HCT116 (cell line): ENCODE measurements at regions not wholly inside any gene's neighbourhood (a gene's known extent, or its start where the extent isn't known, plus 50 kb on each side); places are given as distances from the start of the nearest gene placed in this dataset.

ENCODE experiments used
- CTCF ChIP-seq, 3 experiments: fragments of 200-600 bp in 1 of 3; sonication (generic) in 1 of 3; IDR thresholded peaks in 2 of 3; conservative IDR thresholded peaks in 1 of 3; 2 replicates each; pipeline ENCODE4 v1.5.1; 2012 to 2017; ENCODE audit warnings: low read depth in 2 of 3, low read length in 2 of 3, antibody characterized with exemption in 1 of 3, borderline replicate concordance in 1 of 3, control low read depth in 1 of 3, mild to moderate bottlenecking in 1 of 3, mixed read lengths in 1 of 3, mixed run types in 1 of 3, moderate library complexity in 1 of 3; ENCODE audit not compliant: insufficient read depth in 1 of 3
- EZH2phosphoT487 ChIP-seq: fragments of 200-600 bp; IDR thresholded peaks from 2 replicates; pipeline ENCODE4 v1.6.1; 2018; ENCODE audit warnings: antibody characterized with exemption, borderline replicate concordance
- JUND ChIP-seq: IDR thresholded peaks from 2 replicates; pipeline ENCODE4 v1.6.1; 2012
- POLR2A ChIP-seq: IDR thresholded peaks from 2 replicates; pipeline ENCODE4 v1.7.0; 2011; ENCODE audit warnings: borderline replicate concordance; ENCODE audit not compliant: insufficient read depth, insufficient read length; ENCODE audit errors: extremely low read depth
- POLR2AphosphoS5 ChIP-seq: IDR thresholded peaks from 2 replicates; pipeline ENCODE4 v1.6.1; 2011; ENCODE audit warnings: mild to moderate bottlenecking, low read depth, low read length, moderate library complexity
- RAD21 ChIP-seq: IDR thresholded peaks from 2 replicates; pipeline ENCODE4 v1.6.1; 2012; ENCODE audit warnings: low read depth, mild to moderate bottlenecking
- YY1 ChIP-seq: IDR thresholded peaks from 2 replicates; pipeline ENCODE4 v1.6.1; 2011; ENCODE audit warnings: low read length, low read depth, moderate library complexity, mild to moderate bottlenecking; ENCODE audit not compliant: insufficient replicate concordance; ENCODE audit errors: extremely low read depth
- TF ChIP-seq, protein P1 (sequence below): IDR thresholded peaks from 2 replicates; pipeline ENCODE4 v1.6.1; 2012

GRCh38 chr5:17813214-17813613 lies 179.0 kb downstream of the TAF11L14 start:
- no peak for TF ChIP-seq CTCF (IDR thresholded peaks at IDR 0.05 in 2 of 3, conservative IDR thresholded peaks at IDR 0.05 in 1 of 3; ENCODE audit: borderline replicate concordance in 1 of 3, insufficient read depth in 1 of 3, low read depth in 2 of 3, low read length in 2 of 3)
- TF ChIP-seq POLR2A, result no peak
- TF ChIP-seq POLR2AphosphoS5, result no peak
- no peak for TF ChIP-seq RAD21
- TF ChIP-seq, protein P1, sequence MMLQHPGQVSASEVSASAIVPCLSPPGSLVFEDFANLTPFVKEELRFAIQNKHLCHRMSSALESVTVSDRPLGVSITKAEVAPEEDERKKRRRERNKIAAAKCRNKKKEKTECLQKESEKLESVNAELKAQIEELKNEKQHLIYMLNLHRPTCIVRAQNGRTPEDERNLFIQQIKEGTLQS, result no peak
- no peak for TF ChIP-seq JUND
- TF ChIP-seq EZH2phosphoT487, result no peak
- no peak for TF ChIP-seq YY1
